Sciatic nerve (tissue), 2 donors: ENCODE measurements at regions not wholly inside any gene's neighbourhood (a gene's known extent, or its start where the extent isn't known, plus 50 kb on each side); places are given as distances from the start of the nearest gene placed in this dataset.

ENCODE experiments used
- ATAC-seq: fragments of 200-7000 bp; cut with Tn5 transposase; one replicate; pipeline ENCODE4 v1.9.1; 2020; ENCODE audit warnings: mild to moderate bottlenecking, moderate library complexity
- DNase-seq: peaks from one replicate; pipeline ENCODE4 v3.0.0-alpha.2; 2020; ENCODE audit warnings: low spot score
- intact Hi-C: fragments of 100-400 bp; cut with DNase I; formaldehyde crosslinking; loops from one replicate; pipeline ENCODE4 v1.14.2; 2022
- donor health status: DM: no; HTN: no; CAD: no.
- donor health status: DM: no; HTN: no; CAD: no.

DNA sequence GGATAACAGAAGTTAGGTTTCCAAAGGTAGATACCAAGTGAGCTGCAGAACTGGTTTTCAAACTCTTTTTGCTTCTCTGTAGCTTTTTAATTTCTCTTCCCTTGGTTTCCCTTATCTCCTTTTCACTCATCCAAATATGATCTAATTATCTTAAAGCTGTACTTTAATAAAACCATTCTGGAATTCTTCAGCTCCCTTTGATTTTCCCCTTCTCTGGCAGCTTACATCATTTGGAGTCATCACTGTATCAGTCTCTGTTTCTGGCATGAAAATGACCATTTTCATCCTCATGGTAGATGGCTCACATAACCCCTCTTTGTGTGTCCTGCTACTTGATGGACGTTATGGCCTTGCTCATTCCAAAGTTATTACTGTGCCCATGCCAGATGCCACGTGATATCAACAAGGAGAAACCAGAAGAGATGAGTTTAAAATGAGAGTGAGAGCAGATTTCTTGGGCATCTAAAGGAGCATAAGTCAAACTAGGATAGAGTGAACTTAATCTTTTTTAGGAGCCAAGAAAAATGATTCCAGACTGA lies 620.2 kb downstream of the QKI start:
- no peak for DNase-seq
- no peak for ATAC-seq
- intact Hi-C loops: no loop called here

DNA sequence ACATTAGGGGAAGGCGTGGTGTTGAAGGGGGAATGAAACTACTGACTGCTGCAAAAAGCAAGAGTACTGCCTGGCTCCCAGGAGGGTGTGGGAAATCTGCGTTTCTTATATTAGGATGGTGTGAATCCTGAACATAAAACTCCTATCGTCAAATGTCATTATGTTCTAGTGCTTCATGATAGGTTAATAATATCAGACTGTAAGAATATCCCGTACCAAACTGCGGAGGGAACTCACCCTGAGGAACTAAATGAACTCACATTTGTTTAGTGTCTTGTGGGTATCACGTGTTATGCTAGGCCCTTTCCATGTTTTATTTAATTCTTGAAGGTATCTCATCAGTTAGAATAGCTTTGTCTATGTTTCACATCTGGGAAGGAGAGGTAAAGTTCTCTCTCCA lies 610.7 kb downstream of the QKI start:
- DNase-seq (no peak), ATAC-seq (no peak)
- intact Hi-C loops: no loop called here

DNA sequence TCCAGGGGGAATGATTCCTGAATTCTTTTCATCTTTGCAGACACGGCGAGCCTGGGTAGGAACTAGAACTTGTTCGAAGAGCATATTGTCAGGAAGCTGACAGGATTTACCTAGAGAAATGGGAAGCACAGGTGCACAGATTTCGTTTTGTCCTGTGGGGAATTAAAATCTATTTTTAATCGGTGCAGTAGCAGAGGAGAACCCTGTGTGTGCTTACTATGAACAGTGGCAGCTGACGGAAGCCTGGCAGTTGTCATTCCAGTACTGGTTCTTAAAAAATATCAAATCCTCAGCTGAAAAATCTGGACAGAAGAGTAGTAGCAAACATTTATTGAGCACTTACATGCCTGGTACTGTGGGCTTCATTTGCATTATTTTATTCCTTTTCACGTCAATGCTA lies 609.0 kb downstream of the QKI start:
- ATAC-seq: no peak
- no peak for DNase-seq
- intact Hi-C loops: no loop called here

DNA sequence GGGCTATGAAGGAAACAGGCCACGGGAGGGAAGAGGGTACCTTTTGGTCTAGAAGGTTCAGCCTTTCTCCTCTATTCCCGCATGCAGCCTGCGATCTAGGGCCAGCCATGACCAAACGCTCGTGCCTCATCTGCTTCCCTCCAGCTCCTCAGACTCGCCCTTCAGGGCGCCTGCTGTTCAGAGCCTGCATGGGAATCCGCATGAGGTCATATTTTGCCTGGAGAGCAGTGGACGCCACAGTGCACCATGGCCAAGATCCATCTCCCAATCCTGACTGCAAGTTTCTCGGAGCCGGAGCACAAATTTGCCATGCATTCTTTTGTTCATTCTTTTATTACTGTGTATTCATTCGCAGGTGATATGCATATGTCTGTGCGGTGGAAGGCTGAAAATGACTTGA lies 608.1 kb downstream of the QKI start:
- DNase-seq (no peak), ATAC-seq (no peak)
- intact Hi-C loops: no loop called here

DNA sequence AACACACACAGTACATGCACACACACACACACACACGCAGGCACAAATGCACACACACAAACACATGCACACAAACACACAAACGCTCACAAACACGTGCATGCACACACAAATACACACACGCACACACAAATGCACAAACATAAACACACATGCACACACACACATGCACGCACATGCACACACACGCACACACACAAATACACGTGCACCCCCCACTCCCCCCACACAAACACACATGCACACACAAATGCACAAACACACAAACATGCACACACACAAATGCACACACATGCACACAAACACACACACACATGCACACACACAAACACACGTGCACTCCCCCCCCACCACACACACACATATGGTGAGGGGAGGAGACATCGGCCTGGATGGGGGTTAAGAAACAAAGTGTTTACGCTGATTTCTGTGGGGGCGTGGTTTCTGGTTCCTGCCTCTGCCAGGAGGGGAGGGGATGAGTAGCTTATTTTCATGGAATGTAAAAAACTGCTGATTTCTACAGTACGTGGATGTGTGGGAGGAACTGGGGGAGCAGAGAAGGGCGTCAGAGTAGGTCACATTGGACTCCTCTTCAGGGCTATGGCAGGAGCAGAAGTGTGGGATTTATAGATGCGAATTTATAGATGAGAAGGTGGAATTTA lies 607.2 kb downstream of the QKI start:
- ATAC-seq (no peak), DNase-seq (no peak)
- intact Hi-C loops: no loop called here

DNA sequence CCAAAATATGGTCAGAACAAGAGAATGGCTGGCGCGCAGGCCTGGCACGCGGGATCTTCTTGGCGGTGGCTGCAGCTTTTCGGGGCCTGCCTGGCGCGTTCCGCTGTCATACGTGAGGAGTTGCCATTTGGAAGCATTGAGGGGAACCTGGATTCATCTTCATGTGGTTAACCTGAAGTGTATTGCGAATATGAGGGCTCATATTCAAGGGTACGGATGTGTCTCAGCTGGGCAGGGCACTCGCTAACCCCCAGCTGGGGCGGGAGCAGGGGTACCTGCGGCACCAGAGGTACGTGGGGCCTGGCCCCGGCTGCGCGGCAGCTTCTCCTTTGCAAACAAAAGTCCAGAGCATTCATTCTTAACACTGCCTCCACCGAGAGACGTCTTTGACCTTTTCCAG lies 605.6 kb downstream of the QKI start:
- DNase-seq (no peak), ATAC-seq (no peak)
- intact Hi-C loops: no loop called here

DNA sequence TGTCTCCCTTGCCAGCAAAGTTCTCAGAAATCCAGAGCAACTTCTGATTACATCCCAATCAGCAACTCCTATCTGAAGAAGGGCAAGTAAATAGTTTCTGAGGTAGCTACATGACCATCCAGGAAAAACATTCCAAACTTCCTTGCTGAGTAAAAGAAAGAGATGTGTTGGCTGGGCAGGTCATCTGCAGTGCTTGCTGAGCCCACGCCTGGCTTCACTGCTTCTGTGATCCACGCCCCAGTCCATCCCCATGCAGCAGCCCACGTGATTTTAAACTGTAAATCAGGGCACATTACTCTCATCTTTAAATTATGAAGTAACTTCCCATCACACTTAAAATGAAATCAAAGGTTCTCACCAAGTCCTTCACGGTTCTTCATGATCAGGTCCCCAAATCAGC lies 603.6 kb downstream of the QKI start:
- peak; percentile 64 for ATAC-seq
- no peak for DNase-seq
- intact Hi-C loops: no loop called here

DNA sequence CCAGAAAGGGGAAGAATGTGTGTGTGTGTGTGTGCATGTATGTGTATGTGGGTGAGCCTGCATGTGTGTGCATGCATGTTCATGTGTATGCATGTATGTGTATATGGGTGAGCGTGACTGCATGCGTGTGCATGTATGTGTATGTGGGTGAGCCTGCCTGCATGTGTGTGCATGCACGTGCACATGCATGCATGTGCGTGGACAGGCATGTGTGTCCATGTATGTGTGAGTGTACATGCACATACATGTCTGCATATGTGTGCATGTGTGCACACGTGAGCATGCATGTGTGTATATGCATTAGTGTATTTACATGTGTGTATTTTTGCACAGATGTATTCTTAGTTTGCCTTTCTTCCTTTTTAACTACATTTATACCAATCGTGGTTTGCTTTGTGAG lies 601.5 kb downstream of the QKI start:
- intact Hi-C loops: no loop called here
- ATAC-seq (no peak), DNase-seq (no peak)

DNA sequence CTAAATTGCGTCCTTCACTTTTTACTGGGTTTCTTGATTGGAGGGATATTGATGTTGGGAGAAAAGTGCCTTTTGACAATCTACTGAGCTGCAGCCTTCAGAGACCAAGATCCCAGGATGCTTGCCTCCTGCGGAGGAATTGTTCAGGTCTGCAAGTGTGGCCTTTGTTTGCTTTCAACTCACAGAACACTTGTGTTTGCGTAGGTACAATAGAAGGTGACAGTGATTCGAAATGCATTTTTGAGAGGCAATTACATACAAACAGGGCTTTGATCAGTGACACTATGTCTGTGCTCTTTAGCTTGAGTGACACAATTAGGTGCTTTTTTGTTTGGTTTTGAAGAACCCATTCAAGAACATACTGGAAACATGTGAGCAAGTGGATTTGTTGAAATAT lies 600.6 kb downstream of the QKI start:
- DNase-seq: no peak
- no peak for ATAC-seq
- intact Hi-C loops: no loop called here

DNA sequence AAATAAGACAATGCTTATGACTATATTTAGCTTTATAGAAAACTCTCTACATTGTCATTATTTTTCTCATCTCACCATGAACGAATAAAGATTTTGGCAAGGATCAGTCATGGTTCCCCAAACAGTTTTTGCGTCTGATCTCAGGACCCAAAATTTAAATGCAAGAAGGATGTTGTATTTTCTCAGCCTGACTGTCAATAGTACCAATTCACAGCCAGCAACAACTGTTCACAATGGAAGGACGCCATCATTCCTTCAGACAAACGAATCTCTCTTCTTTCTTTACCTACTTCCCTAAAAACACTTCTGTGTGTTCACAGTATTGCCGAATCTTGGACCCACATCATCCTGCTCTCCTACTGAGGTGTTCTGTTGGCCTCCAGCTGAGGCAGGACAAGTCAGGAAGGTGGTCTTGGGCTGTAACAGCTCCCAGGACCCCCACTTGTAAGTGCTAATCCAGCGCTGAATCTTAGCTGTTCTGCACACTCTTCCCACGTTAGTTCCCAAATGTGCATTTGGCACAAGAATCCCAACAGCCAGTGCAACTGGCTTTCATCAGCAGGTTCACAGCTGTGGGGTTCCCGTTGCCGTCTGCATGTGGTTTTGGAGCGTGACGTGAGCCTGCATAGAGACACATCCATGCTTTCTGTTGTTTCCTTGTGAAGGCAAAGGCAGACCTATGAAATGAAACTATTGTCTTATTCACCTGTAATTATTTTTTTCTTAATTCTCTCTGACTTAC lies 600.0 kb downstream of the QKI start:
- ATAC-seq (peak; percentile 75), DNase-seq (no peak)
- intact Hi-C loops: no loop called here

DNA sequence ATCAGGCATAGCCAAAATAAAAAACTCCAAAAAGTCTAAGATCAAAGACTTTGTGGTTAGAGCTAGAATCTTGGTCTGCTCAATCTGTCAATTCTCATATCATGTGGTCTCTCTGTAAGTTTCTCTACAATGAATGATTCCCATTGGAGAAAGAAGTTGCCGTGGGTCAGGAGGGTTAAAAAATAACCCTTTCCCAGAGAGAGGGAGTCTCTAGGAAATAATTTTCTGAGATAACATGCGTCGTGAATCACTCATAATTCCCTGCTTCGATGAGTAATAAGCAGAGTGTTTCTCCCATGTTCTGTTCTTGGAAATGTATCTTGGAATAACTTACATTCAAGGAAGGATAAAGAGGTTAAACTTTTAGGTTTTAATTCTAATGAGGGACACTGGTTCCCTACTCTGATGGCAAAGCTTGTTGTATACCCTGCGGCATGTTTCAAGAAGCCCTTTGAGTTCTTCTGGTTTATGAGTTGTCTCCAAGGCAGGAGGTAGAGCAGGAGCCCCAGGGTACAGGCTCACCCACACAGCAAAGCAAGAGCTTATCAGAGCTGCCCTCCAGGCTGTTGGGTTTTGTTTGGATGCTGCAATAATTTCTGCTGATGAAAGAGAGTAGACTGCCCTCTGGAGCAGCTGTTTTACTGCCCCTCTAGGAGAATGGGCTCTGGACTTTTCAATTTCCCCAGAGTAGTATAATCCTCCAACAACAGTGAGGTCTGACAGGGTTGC lies 599.1 kb downstream of the QKI start:
- intact Hi-C loops: no loop called here
- DNase-seq (no peak), ATAC-seq (no peak)

DNA sequence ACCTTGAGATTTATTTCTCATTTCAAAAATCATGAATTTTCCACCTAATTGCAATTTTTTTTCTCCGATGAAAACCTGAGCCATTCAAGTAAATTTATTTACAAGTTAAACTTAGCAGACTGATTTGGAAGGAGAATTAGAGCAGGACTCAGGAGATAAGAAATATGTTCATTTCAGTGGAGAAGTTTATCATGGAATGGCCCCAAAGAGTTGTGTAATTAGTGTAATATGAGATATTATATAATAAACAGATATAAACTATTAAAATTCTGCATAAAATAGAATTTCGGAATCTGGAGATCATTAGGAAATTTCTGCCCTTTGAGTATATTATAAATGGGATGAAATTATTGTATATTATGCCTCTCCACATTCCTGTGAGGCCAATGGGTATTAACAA lies 596.8 kb downstream of the QKI start:
- intact Hi-C loops: no loop called here
- no peak for DNase-seq
- no peak for ATAC-seq

DNA sequence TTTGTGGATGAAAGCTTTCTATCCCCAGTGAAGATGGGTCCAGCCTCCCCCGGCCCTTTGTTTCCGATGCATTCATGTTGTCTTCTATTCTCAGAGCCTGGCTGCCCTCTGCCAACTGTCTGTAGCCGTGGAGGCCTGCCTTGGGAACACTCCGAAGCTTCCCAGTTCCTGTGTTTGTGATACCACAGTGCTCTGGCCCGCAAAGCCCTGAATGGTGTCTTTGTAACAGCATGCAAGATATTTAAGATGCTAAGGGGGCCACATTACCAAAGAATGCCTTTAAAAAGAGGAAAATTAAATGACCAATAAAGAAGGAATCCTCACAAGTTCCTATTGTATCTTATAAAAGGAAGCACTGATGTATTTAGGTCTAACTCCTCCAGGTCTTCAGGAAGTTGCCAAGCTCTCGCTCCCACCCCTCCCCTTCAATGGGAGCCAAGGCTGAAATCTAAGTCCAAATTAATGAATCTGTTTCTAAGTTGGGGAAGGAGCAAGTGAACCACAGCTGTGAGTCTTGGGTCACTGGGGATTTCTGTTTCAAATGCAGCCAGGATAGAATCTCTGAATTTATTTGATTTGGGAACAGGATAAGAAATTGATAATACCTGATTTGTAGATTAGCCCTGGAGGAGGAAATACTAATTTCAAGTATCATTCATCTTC lies 596.1 kb downstream of the QKI start:
- DNase-seq (no peak), ATAC-seq (peak; percentile 59)
- intact Hi-C loops: no loop called here

DNA sequence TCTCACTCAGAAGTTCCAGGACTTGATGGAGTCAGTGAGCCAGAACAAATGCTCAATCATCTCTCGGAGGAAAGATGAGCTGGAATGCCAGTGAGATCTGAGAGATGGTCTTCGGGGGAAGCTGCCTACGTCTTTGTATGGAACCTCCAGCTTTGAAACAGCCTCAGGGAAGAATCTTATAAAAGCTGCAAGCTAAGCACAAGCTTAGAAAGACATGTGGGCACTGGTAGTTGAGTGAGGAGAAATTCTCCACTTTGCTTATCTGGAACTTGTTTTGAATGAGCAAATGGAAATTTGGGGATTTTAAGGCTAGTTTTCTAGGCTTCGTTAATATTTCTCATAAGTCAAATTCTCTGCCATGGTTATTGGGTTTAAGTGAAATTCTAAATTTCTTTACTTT lies 594.4 kb downstream of the QKI start:
- DNase-seq (no peak), ATAC-seq (no peak)
- intact Hi-C loops: no loop called here

DNA sequence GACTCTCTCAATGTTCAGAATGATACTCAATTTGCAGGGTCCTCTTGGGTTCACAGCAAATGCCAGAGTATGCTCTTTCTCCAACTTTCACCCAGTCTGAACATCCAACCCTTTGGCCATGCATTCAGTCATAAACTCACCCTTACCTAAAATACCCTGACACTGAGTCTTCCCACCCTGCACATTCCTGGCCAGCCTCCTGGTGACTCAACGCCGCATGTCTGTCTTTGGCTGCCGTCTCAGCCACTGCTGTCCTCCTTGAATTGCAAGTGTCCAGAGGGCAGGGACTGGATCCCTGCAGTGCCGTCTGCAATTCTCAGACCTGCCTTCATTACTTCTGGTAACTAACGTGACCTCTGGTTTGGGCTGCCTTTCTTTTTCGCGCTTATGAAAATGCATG lies 593.4 kb downstream of the QKI start:
- no peak for ATAC-seq
- DNase-seq: no peak
- intact Hi-C loops: no loop called here

DNA sequence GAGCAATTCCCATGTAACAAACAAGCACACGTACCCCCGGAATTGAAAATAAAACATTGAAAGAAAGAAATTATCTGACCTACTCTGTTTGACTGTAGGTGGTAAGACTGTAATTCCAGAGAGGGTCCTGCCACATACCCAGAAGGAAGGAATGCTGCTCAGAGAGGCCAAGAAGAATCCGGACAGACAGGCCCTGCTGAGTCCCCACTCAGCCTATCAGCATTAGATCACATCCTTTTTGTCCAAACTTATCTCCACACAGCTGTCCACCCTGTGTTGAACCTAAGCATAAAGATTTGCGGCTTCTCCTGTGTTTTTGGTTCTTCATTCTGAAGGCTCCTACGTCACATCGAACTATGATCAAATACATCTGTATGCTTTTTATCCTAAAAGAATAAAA lies 591.9 kb downstream of the QKI start:
- intact Hi-C loops: no loop called here
- DNase-seq: no peak
- ATAC-seq: no peak

DNA sequence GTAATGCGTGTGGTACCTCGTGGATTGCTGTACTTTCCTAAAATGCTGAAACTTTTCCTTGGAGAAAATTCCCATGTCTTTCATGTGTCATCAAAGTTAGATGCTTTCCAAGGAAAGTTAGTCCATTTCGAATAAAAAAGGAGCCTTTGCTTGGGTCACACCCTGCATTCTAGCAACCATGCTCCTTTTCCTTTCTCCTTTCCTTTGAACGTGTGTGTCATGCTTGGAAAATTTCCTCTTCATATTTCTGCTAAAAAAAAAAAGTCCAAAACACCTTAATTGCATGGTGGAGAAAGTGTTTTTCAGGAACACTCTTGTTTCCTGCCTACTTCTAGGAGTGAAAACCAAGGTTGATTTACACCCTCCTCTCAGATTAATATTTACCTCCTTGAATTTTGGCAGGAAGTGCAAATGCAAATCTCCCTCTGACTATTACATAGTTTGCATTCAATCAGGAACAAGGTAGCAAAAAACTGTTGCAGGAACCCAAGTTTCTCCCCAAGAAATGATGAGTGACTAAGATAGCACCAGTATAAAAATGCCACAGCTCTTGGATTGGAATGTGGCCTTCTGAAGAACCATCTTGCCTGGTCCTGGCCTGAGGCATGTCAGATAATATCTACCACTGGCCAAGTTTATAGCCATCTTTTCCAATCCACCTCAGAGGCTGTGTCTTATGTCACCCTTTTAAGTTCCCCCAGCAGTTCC lies 590.6 kb downstream of the QKI start:
- DNase-seq (no peak), ATAC-seq (no peak)
- intact Hi-C loops: no loop called here

DNA sequence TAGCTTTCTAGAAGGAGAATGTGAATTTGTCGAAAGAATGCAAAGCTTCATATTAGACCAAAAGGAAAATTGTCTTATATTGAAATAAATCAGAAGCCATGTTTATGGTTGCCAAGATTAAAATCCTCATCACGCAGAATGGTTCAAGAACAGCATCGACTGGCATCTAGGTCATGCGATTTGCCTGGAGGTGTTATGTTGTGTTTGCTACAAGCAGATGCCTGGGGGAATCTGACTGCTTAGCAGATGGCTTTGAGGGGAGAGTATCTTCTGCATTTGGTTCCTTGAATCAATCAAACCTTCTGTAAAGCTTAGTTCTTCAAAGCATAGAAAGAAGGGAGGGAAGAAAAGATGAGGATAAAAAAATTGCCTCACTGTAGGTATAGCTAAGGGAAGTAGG lies 585.8 kb downstream of the QKI start:
- DNase-seq: no peak
- intact Hi-C loops: no loop called here
- ATAC-seq: no peak

DNA sequence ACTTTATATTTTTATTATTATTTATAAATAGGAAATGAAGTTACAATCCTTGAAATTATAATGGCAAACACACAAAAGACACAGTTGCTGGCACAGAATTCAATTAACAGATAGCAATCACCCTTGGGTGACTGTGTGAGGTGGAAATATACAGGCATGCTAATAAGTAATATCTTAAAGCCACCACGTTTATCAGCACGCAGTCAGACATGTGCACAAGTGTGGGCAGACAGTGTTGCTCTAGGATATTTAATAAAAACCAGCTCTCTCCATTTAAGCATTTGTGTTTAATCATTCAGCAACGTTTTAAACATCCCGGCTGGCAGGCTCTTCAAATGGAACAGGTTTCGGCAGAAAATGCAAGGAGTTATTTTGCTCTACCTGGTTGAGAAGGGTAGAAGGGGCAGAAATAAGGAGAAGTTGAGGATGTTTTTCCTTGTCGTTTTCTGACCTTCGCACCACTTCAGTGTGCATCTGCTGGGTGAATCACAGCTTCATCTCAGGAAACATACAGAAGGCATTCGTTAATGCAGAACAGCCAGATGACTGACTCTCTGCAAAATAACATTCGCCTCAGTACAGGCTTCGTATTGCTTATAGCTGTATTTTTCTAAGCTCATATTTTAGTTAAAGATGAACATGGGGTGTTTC lies 585.1 kb downstream of the QKI start:
- ATAC-seq: no peak
- intact Hi-C loops: no loop called here
- DNase-seq: no peak
